LHCN-M2 (cell line): ENCODE measurements at regions not wholly inside any gene's neighbourhood (a gene's known extent, or its start where the extent isn't known, plus 50 kb on each side); places are given as distances from the start of the nearest gene placed in this dataset.
"Not testable (repeated sequence)": the region's sequence is repeated elsewhere in the genome, so short reads cannot be mapped to it uniquely, and the experiment has no call there.

Experiments used
- DNase-seq: peaks from one replicate; pipeline ENCODE4 v3.0.0-alpha.2; 2012; ENCODE audit warnings: low read depth

- no peak for DNase-seq
Measured at GRCh38 chr2:17460371-17461086, 57.7 kb downstream of the RAD51AP2 start.

- DNase-seq: no peak
Measured at GRCh38 chr2:17455343-17455742, 62.9 kb downstream of the RAD51AP2 start.

- DNase-seq: not testable (repeated sequence)
Measured at GRCh38 chr2:17446191-17446590, 72.0 kb downstream of the RAD51AP2 start.

GRCh38 chr2:17445744-17446143, 72.5 kb downstream of the RAD51AP2 start:
- DNase-seq: no peak

- peak; percentile 75 for DNase-seq
Measured at GRCh38 chr2:17442334-17442733, 75.9 kb downstream of the RAD51AP2 start.

GRCh38 chr2:17441790-17442189, 76.5 kb downstream of the RAD51AP2 start:
- no peak for DNase-seq

- DNase-seq: no peak
Measured at GRCh38 chr2:17441055-17441771, 77.0 kb downstream of the RAD51AP2 start.

- peak; percentile 50 for DNase-seq
Measured at GRCh38 chr2:17430326-17430725, 87.9 kb downstream of the RAD51AP2 start.

- peak; percentile 87 for DNase-seq
Measured at GRCh38 chr2:17429130-17429529, 89.1 kb downstream of the RAD51AP2 start.

- DNase-seq: no peak
Measured at GRCh38 chr2:17427401-17427800, 90.8 kb downstream of the RAD51AP2 start.

GRCh38 chr2:17426743-17427142, 91.5 kb downstream of the RAD51AP2 start:
- DNase-seq: no peak

- no peak for DNase-seq
Measured at GRCh38 chr2:17422061-17422460, 96.2 kb downstream of the RAD51AP2 start.

- peak; percentile 92 for DNase-seq
Measured at GRCh38 chr2:17416884-17417391, 101.3 kb downstream of the RAD51AP2 start.

GRCh38 chr2:17413036-17413435, 105.2 kb downstream of the RAD51AP2 start:
- no peak for DNase-seq

GRCh38 chr2:17401096-17401495, 117.1 kb downstream of the RAD51AP2 start:
- DNase-seq: peak; percentile 78

- no peak for DNase-seq
Measured at GRCh38 chr2:17398770-17399169, 119.5 kb downstream of the RAD51AP2 start.

- peak; percentile 37 for DNase-seq
Measured at GRCh38 chr2:17388798-17389197, 129.4 kb downstream of the RAD51AP2 start.

- DNase-seq: peak; percentile 42
Measured at GRCh38 chr2:17387591-17387990, 130.6 kb downstream of the RAD51AP2 start.

GRCh38 chr2:17386771-17387170, 131.5 kb downstream of the RAD51AP2 start:
- DNase-seq: peak; percentile 35

- no peak for DNase-seq
Measured at GRCh38 chr2:17380003-17380402, 138.2 kb downstream of the RAD51AP2 start.

GRCh38 chr2:17375262-17375661, 143.0 kb downstream of the RAD51AP2 start:
- DNase-seq: no peak

GRCh38 chr2:17373741-17374140, 144.5 kb downstream of the RAD51AP2 start:
- peak; percentile 76 for DNase-seq

GRCh38 chr2:17373041-17373440, 145.2 kb downstream of the RAD51AP2 start:
- peak; percentile 72 for DNase-seq
